Thoracic aorta (tissue), 2 donors: ENCODE measurements at regions not wholly inside any gene's neighbourhood (a gene's known extent, or its start where the extent isn't known, plus 50 kb on each side); places are given as distances from the start of the nearest gene placed in this dataset.
"Not testable (repeated sequence)": the region's sequence is repeated elsewhere in the genome, so short reads cannot be mapped to it uniquely, and the experiment has no call there.

Source experiments
- ATAC-seq: fragments of 150-250 bp; one replicate; pipeline ENCODE4 v1.8.0; 2017; ENCODE audit warnings: low read depth; ENCODE audit not compliant: insufficient number of reproducible peaks, low FRiP score
- DNase-seq: peaks from one replicate; pipeline ENCODE4 v3.0.0-alpha.2; 2020; ENCODE audit warnings: low spot score
- H3K27ac ChIP-seq, 2 donors: fragments of 200-600 bp; sonication (generic); 1 replicate in 1 of 2; 2 replicates in 1 of 2; pipeline ENCODE4 v1.5.1; 2016; ENCODE audit warnings: mild to moderate bottlenecking in 2 of 2, moderate library complexity in 2 of 2
- H3K27me3 ChIP-seq: fragments of 200-600 bp; sonication (generic); replicated peaks from 2 replicates; pipeline ENCODE4 v1.6.0; 2016; ENCODE audit warnings: mild to moderate bottlenecking; ENCODE audit not compliant: insufficient read depth
- H3K36me3 ChIP-seq: fragments of 200-600 bp; sonication (generic); one replicate; pipeline ENCODE4 v1.5.1; 2016
- H3K4me1 ChIP-seq, 2 donors: fragments of 200-600 bp; sonication (generic); 1 replicate in 1 of 2; 2 replicates in 1 of 2; pipeline versions ENCODE4 v1.5.1 to v1.6.0; 2016; ENCODE audit warnings: low read depth in 2 of 2, mild to moderate bottlenecking in 1 of 2; ENCODE audit not compliant: control insufficient read depth in 1 of 2
- H3K4me3 ChIP-seq: fragments of 200-600 bp; sonication (generic); 2 replicates; pipeline ENCODE4 v1.5.1; 2016; ENCODE audit warnings: mild to moderate bottlenecking
- H3K9me3 ChIP-seq: fragments of 200-600 bp; sonication (generic); 2 replicates; pipeline ENCODE4 v1.5.1; 2016
- CTCF ChIP-seq: fragments of 200-600 bp; sonication (generic); IDR thresholded peaks from one replicate; pipeline ENCODE4 v1.5.1; 2019; ENCODE audit warnings: antibody characterized with exemption

GRCh38 chr2:237210763-237211162, 125.1 kb downstream of the COPS8 start:
- ATAC-seq (no peak), DNase-seq (no peak)

GRCh38 chr2:237212356-237213279, 126.9 kb downstream of the COPS8 start:
- H3K9me3 ChIP-seq, H3K27me3 ChIP-seq, H3K4me3 ChIP-seq, ATAC-seq, DNase-seq, H3K36me3 ChIP-seq, H3K27ac ChIP-seq: not testable (repeated sequence)
- H3K4me1 ChIP-seq: peaks cover 0 to 10% of the 10 kb centered on the region in 2 donors

More at GRCh38 chr2:237210763-237211162, 125.1 kb downstream of the COPS8 start:
- Histone ChIP-seq H3K9me3 (no peaks in the 10 kb centered on the region), H3K4me3 (no peak overlapping the region), H3K27me3 (no peaks in the 10 kb centered on the region), H3K4me1 (peaks cover 0 to 17% of the 10 kb centered on the region in 2 donors), H3K27ac (no peak overlapping the region), H3K36me3 (no peaks in the 10 kb centered on the region)
- no peak for TF ChIP-seq CTCF

GRCh38 chr2:237213315-237214022, 127.8 kb downstream of the COPS8 start:
- ATAC-seq: no peak
- Histone ChIP-seq H3K36me3 (no peaks in the 10 kb centered on the region), H3K4me3 (no peak overlapping the region), H3K27me3 (no peaks in the 10 kb centered on the region), H3K27ac (no peak overlapping the region), H3K9me3 (no peaks in the 10 kb centered on the region), H3K4me1 (peaks cover 0 to 2% of the 10 kb centered on the region in 2 donors)
- DNase-seq: no peak
- no peak for TF ChIP-seq CTCF

GRCh38 chr2:237214030-237214675, 128.5 kb downstream of the COPS8 start:
- no peak for TF ChIP-seq CTCF
- Histone ChIP-seq H3K4me1 (no peaks in the 10 kb centered on the region), H3K36me3 (no peaks in the 10 kb centered on the region), H3K4me3 (no peak overlapping the region), H3K9me3 (no peaks in the 10 kb centered on the region), H3K27ac (no peak overlapping the region), H3K27me3 (no peaks in the 10 kb centered on the region)
- no peak for DNase-seq
- ATAC-seq: no peak

GRCh38 chr2:237214963-237215362, 129.3 kb downstream of the COPS8 start:
- TF ChIP-seq CTCF: no peak
- Histone ChIP-seq H3K27me3 (no peaks in the 10 kb centered on the region), H3K27ac (no peak overlapping the region), H3K4me1 (no peaks in the 10 kb centered on the region), H3K36me3 (no peaks in the 10 kb centered on the region), H3K9me3 (no peaks in the 10 kb centered on the region), H3K4me3 (no peak overlapping the region)
- no peak for DNase-seq
- no peak for ATAC-seq
